ENCODE measurements at regions not wholly inside any gene's neighbourhood (a gene's known extent, or its start where the extent isn't known, plus 50 kb on each side); places are given as distances from the start of the nearest gene placed in this dataset.

GRCh38 chr2:123091471-123091870 is 933.6 kb upstream of the CNTNAP5 start:
- TF ChIP-seq CTCF (IDR thresholded peaks at IDR 0.05; ENCODE audit: insufficient read depth, low read depth, low read length) (no peak), EZH2 (IDR thresholded peaks at IDR 0.05; ENCODE audit: insufficient read depth, low read length) (no peak)
